NCI-H1092 treated with DMSO at 0.1 percent for 48 hours (cell line): ENCODE measurements at regions not wholly inside any gene's neighbourhood (a gene's known extent, or its start where the extent isn't known, plus 50 kb on each side); places are given as distances from the start of the nearest gene placed in this dataset.
A peak's percentile ranks its signal among the peaks of the same experiment; 100 is the strongest.
"Not testable (repeated sequence)": the region's sequence is repeated elsewhere in the genome, so short reads cannot be mapped to it uniquely, and the experiment has no call there.

Source experiments
- DNase-seq: peaks from one replicate; lab custom pipeline; 2025; lab: John Stamatoyannopoulos, UW

GRCh38 chr13:62799931-62800436, 1384.3 kb upstream of the PCDH20 start:
- DNase-seq: no peak

GRCh38 chr13:62799038-62799535, 1383.4 kb upstream of the PCDH20 start:
- DNase-seq: no peak

GRCh38 chr13:62793850-62794249, 1378.2 kb upstream of the PCDH20 start:
- DNase-seq: no peak

- no peak for DNase-seq
These were observed 1366.2 kb upstream of the PCDH20 start for GRCh38 chr13:62781866-62782265.

- no peak for DNase-seq
These were observed 1363.5 kb upstream of the PCDH20 start for GRCh38 chr13:62779161-62779560.

- no peak for DNase-seq
These were observed 1351.8 kb upstream of the PCDH20 start for GRCh38 chr13:62767473-62767872.

- no peak for DNase-seq
These were observed 1345.1 kb upstream of the PCDH20 start for GRCh38 chr13:62760724-62761123.

- DNase-seq: no peak
These were observed 1332.0 kb upstream of the PCDH20 start for GRCh38 chr13:62747629-62748028.

- no peak for DNase-seq
These were observed 1331.5 kb upstream of the PCDH20 start for GRCh38 chr13:62747152-62747551.

- DNase-seq: not testable (repeated sequence)
These were observed 1314.1 kb upstream of the PCDH20 start for GRCh38 chr13:62729746-62730145.

GRCh38 chr13:62721893-62722292, 1306.2 kb upstream of the PCDH20 start:
- no peak for DNase-seq

GRCh38 chr13:62711948-62712347, 1296.3 kb upstream of the PCDH20 start:
- not testable (repeated sequence) for DNase-seq

- peak; percentile 28 for DNase-seq
These were observed 1295.1 kb upstream of the PCDH20 start for GRCh38 chr13:62710787-62711186.

GRCh38 chr13:62706048-62706447, 1290.4 kb upstream of the PCDH20 start:
- no peak for DNase-seq

GRCh38 chr13:62704875-62705274, 1289.2 kb upstream of the PCDH20 start:
- DNase-seq: peak; percentile 57

- DNase-seq: peak; percentile 88
These were observed 1286.9 kb upstream of the PCDH20 start for GRCh38 chr13:62702502-62702901.

- no peak for DNase-seq
These were observed 1282.1 kb upstream of the PCDH20 start for GRCh38 chr13:62697701-62698100.

GRCh38 chr13:62696490-62696889, 1280.8 kb upstream of the PCDH20 start:
- no peak for DNase-seq

- DNase-seq: no peak
These were observed 1272.1 kb upstream of the PCDH20 start for GRCh38 chr13:62687732-62688131.

- peak; percentile 96 for DNase-seq
These were observed 1268.7 kb upstream of the PCDH20 start for GRCh38 chr13:62684359-62684758.

GRCh38 chr13:62682788-62683187, 1267.1 kb upstream of the PCDH20 start:
- DNase-seq: no peak

GRCh38 chr13:62678039-62678438, 1262.4 kb upstream of the PCDH20 start:
- no peak for DNase-seq

- DNase-seq: no peak
These were observed 1248.1 kb upstream of the PCDH20 start for GRCh38 chr13:62663767-62664166.

- DNase-seq: no peak
These were observed 1243.7 kb upstream of the PCDH20 start for GRCh38 chr13:62659365-62659764.

GRCh38 chr13:62653371-62653770, 1237.7 kb upstream of the PCDH20 start:
- DNase-seq: no peak
